Lower leg skin (tissue), 3 donors: ENCODE measurements at regions not wholly inside any gene's neighbourhood (a gene's known extent, or its start where the extent isn't known, plus 50 kb on each side); places are given as distances from the start of the nearest gene placed in this dataset.

Experiments used
- CTCF ChIP-seq, 3 donors: fragments of 450-650 bp; IDR thresholded peaks; one replicate each; pipeline ENCODE4 v1.5.1; 2016; ENCODE audit warnings: antibody characterized with exemption in 3 of 3, mild to moderate bottlenecking in 3 of 3, moderate library complexity in 2 of 3
- POLR2A ChIP-seq, 2 donors: fragments of 450-650 bp; IDR thresholded peaks; one replicate each; pipeline ENCODE4 v1.6.1; 2016 to 2017; ENCODE audit warnings: antibody characterized with exemption in 2 of 2, mild to moderate bottlenecking in 1 of 2, moderate library complexity in 1 of 2

GRCh38 chr5:116669261-116670031, 94.8 kb upstream of the SEMA6A start:
- TF ChIP-seq CTCF (IDR thresholded peaks at IDR 0.05) (no peak), POLR2A (IDR thresholded peaks at IDR 0.05) (no peak)
